ENCODE measurements at regions not wholly inside any gene's neighbourhood (a gene's known extent, or its start where the extent isn't known, plus 50 kb on each side); places are given as distances from the start of the nearest gene placed in this dataset.

GRCh38 chr5:33235304-33235703 lies 205.5 kb upstream of the TARS1 start:
- no peaks in the 10 kb centered on the region for H3F3A ChIP-seq (replicated peaks; ENCODE audit: low read depth)
- TF ChIP-seq REST (IDR thresholded peaks at IDR 0.05; ENCODE audit: unreplicated experiment) (no peak), STAT1 (IDR thresholded peaks at IDR 0.05; ENCODE audit: unreplicated experiment) (no peak), EZH2 (IDR thresholded peaks at IDR 0.05; ENCODE audit: low read depth, unreplicated experiment) (no peak), CREB1 (CRISPR knock-in tag; IDR thresholded peaks at IDR 0.05; ENCODE audit: low read depth) (no peak), EZH2phosphoT487 (IDR thresholded peaks at IDR 0.05; ENCODE audit: unreplicated experiment) (no peak)
- no peaks in the 10 kb centered on the region for H3K9me3 Mint-ChIP-seq
- H3K4me1 Mint-ChIP-seq, result no peaks in the 10 kb centered on the region
- no peak for ATAC-seq
- H3K4me2 ChIP-seq, result no peak overlapping the region
- H3K4me3 Mint-ChIP-seq, result no peak overlapping the region
- no peaks in the 10 kb centered on the region for H3K36me3 Mint-ChIP-seq (ENCODE audit: low read depth)
- H3K27ac Mint-ChIP-seq, result no peak overlapping the region
- H3K4me3 ChIP-seq, result no peak overlapping the region
- H3K27me3 Mint-ChIP-seq (ENCODE audit: insufficient read depth, low read depth, poor library complexity), result no peaks in the 10 kb centered on the region
- H2AFZ ChIP-seq, result no peak overlapping the region
- no peaks in the 10 kb centered on the region for H3K4me1 ChIP-seq (ENCODE audit: insufficient read depth)
- no peak for DNase-seq (ENCODE audit: low spot score)
- H3K27me3 ChIP-seq (ENCODE audit: insufficient read depth), result no peaks in the 10 kb centered on the region
- no peaks in the 10 kb centered on the region for H3K36me3 ChIP-seq (ENCODE audit: insufficient read depth)
- no peak overlapping the region for H3K27ac ChIP-seq (ENCODE audit: low read depth)
- peaks cover 4% of the 10 kb centered on the region; the same call in 1 of the 2 replicates for H3K9me2 ChIP-seq (ENCODE audit: insufficient read depth)
- H3K79me2 ChIP-seq (replicated peaks; ENCODE audit: insufficient read depth), result no peaks in the 10 kb centered on the region
- H4K20me1 ChIP-seq (replicated peaks; ENCODE audit: insufficient read depth), result no peaks in the 10 kb centered on the region

GRCh38 chr5:33235824-33236223 lies 204.9 kb upstream of the TARS1 start:
- ATAC-seq (no peak), DNase-seq (ENCODE audit: low spot score) (no peak)
- Mint-ChIP-seq H3K27ac (no peak overlapping the region), H3K4me1 (no peaks in the 10 kb centered on the region), H3K9me3 (no peaks in the 10 kb centered on the region), H3K4me3 (no peak overlapping the region), H3K36me3 (ENCODE audit: low read depth) (no peaks in the 10 kb centered on the region), H3K27me3 (ENCODE audit: insufficient read depth, low read depth, poor library complexity) (no peaks in the 10 kb centered on the region)
- no peaks in the 10 kb centered on the region for H3K4me1 ChIP-seq (ENCODE audit: insufficient read depth)
- H3K4me2 ChIP-seq, result no peak overlapping the region
- H3K79me2 ChIP-seq (replicated peaks; ENCODE audit: insufficient read depth), result no peaks in the 10 kb centered on the region
- H4K20me1 ChIP-seq (replicated peaks; ENCODE audit: insufficient read depth), result no peaks in the 10 kb centered on the region
- no peak overlapping the region for H2AFZ ChIP-seq
- no peak overlapping the region for H3K27ac ChIP-seq (ENCODE audit: low read depth)
- H3K36me3 ChIP-seq (ENCODE audit: insufficient read depth), result no peaks in the 10 kb centered on the region
- H3K9me2 ChIP-seq (ENCODE audit: insufficient read depth), result peaks cover 4% of the 10 kb centered on the region; the same call in 1 of the 2 replicates
- H3F3A ChIP-seq (replicated peaks; ENCODE audit: low read depth), result no peaks in the 10 kb centered on the region
- H3K27me3 ChIP-seq (ENCODE audit: insufficient read depth), result no peaks in the 10 kb centered on the region
- H3K4me3 ChIP-seq, result no peak overlapping the region
- TF ChIP-seq, protein P1, sequence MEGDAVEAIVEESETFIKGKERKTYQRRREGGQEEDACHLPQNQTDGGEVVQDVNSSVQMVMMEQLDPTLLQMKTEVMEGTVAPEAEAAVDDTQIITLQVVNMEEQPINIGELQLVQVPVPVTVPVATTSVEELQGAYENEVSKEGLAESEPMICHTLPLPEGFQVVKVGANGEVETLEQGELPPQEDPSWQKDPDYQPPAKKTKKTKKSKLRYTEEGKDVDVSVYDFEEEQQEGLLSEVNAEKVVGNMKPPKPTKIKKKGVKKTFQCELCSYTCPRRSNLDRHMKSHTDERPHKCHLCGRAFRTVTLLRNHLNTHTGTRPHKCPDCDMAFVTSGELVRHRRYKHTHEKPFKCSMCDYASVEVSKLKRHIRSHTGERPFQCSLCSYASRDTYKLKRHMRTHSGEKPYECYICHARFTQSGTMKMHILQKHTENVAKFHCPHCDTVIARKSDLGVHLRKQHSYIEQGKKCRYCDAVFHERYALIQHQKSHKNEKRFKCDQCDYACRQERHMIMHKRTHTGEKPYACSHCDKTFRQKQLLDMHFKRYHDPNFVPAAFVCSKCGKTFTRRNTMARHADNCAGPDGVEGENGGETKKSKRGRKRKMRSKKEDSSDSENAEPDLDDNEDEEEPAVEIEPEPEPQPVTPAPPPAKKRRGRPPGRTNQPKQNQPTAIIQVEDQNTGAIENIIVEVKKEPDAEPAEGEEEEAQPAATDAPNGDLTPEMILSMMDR (conservative IDR thresholded peaks at IDR 0.05; ENCODE audit: low read depth in 2 of 2), result no peak

All from GM23338 (cell line).